Daoy (cell line): ENCODE measurements at regions not wholly inside any gene's neighbourhood (a gene's known extent, or its start where the extent isn't known, plus 50 kb on each side); places are given as distances from the start of the nearest gene placed in this dataset.
"Not testable (repeated sequence)": the region's sequence is repeated elsewhere in the genome, so short reads cannot be mapped to it uniquely, and the experiment has no call there.

Source experiments
- DNase-seq: peaks from one replicate; pipeline ENCODE4 v3.0.0-alpha.2; 2015; ENCODE audit warnings: low read depth

GRCh38 chr5:97480313-97480712 lies 297.3 kb upstream of the RIOK2 start:
- DNase-seq, result no peak

- DNase-seq, result no peak
Observed at GRCh38 chr5:97488126-97488668, 305.1 kb upstream of the RIOK2 start.

- no peak for DNase-seq
Observed at GRCh38 chr5:97489010-97489840, 306.2 kb upstream of the RIOK2 start.

GRCh38 chr5:97494465-97494864 lies 311.4 kb upstream of the RIOK2 start:
- DNase-seq, result no peak

- DNase-seq, result no peak
Observed at GRCh38 chr5:97495301-97495700, 312.3 kb upstream of the RIOK2 start.

- no peak for DNase-seq
Observed at GRCh38 chr5:97496037-97496436, 313.0 kb upstream of the RIOK2 start.

- DNase-seq, result no peak
Observed at GRCh38 chr5:97498657-97499056, 315.6 kb upstream of the RIOK2 start.

- no peak for DNase-seq
Observed at GRCh38 chr5:97499605-97500004, 316.6 kb upstream of the RIOK2 start.

- no peak for DNase-seq
Observed at GRCh38 chr5:97501286-97501964, 318.4 kb upstream of the RIOK2 start.

- no peak for DNase-seq
Observed at GRCh38 chr5:97501965-97502305, 318.9 kb upstream of the RIOK2 start.

- no peak for DNase-seq
Observed at GRCh38 chr5:97508864-97509263, 325.8 kb upstream of the RIOK2 start.

- not testable (repeated sequence) for DNase-seq
Observed at GRCh38 chr5:97519565-97519964, 336.5 kb upstream of the RIOK2 start.

- DNase-seq, result not testable (repeated sequence)
Observed at GRCh38 chr5:97523336-97523735, 340.3 kb upstream of the RIOK2 start.

- DNase-seq, result no peak
Observed at GRCh38 chr5:97525780-97526179, 342.7 kb upstream of the RIOK2 start.

- no peak for DNase-seq
Observed at GRCh38 chr5:97528941-97529340, 345.9 kb upstream of the RIOK2 start.

- no peak for DNase-seq
Observed at GRCh38 chr5:97529354-97529985, 346.4 kb upstream of the RIOK2 start.

GRCh38 chr5:97531549-97531948 lies 348.5 kb upstream of the RIOK2 start:
- no peak for DNase-seq

- DNase-seq, result peak; percentile 11
Observed at GRCh38 chr5:97534166-97534565, 351.1 kb upstream of the RIOK2 start.

GRCh38 chr5:97536683-97537082 lies 353.6 kb upstream of the RIOK2 start:
- DNase-seq, result no peak

GRCh38 chr5:97538912-97539311 lies 355.9 kb upstream of the RIOK2 start:
- DNase-seq, result no peak

GRCh38 chr5:97541864-97542263 lies 358.8 kb upstream of the RIOK2 start:
- DNase-seq, result no peak

GRCh38 chr5:97542469-97542868 lies 359.4 kb upstream of the RIOK2 start:
- DNase-seq, result no peak

- no peak for DNase-seq
Observed at GRCh38 chr5:97543166-97543565, 360.1 kb upstream of the RIOK2 start.
